ENCODE measurements at regions not wholly inside any gene's neighbourhood (a gene's known extent, or its start where the extent isn't known, plus 50 kb on each side); places are given as distances from the start of the nearest gene placed in this dataset.

GRCh38 chr3:164278550-164278949 is 799.7 kb downstream of the SI start:
- H3K36me3 Mint-ChIP-seq = peaks cover 0 to 6% (median 0%) of the 10 kb centered on the region in 3 donors
- no peak overlapping the region for H3K4me3 Mint-ChIP-seq
- peaks cover 13 to 77% (median 43%) of the 10 kb centered on the region in 6 donors for H3K9me3 Mint-ChIP-seq
- no peak overlapping the region for H3K27ac Mint-ChIP-seq
- no peak for DNase-seq
- no peaks in the 10 kb centered on the region for H3K4me1 Mint-ChIP-seq
- H3K27me3 Mint-ChIP-seq (ENCODE audit: low read depth in 3 of 3) = peaks cover 0 to 1% (median 0%) of the 10 kb centered on the region in 3 donors

GRCh38 chr3:164267053-164267452 is 811.2 kb downstream of the SI start:
- Mint-ChIP-seq H3K4me3 (no peak overlapping the region), H3K4me1 (no peaks in the 10 kb centered on the region), H3K36me3 (peaks cover 0 to 6% (median 3%) of the 10 kb centered on the region in 3 donors), H3K27me3 (ENCODE audit: low read depth in 3 of 3) (no peaks in the 10 kb centered on the region), H3K27ac (no peak overlapping the region), H3K9me3 (peaks cover 8 to 36% (median 19%) of the 10 kb centered on the region in 6 donors)
- no peak for DNase-seq

GRCh38 chr3:164250923-164251322 is 827.4 kb downstream of the SI start:
- Mint-ChIP-seq H3K27me3 (ENCODE audit: low read depth in 3 of 3) (peaks cover 0 to 3% (median 1%) of the 10 kb centered on the region in 3 donors), H3K9me3 (peaks cover 10 to 42% (median 17%) of the 10 kb centered on the region in 6 donors), H3K36me3 (no peaks in the 10 kb centered on the region), H3K4me3 (no peak overlapping the region), H3K4me1 (no peaks in the 10 kb centered on the region), H3K27ac (no peak overlapping the region)
- DNase-seq = no peak

GRCh38 chr3:164236851-164237250 is 841.4 kb downstream of the SI start:
- Mint-ChIP-seq H3K4me1 (no peaks in the 10 kb centered on the region), H3K4me3 (no peak overlapping the region), H3K27me3 (ENCODE audit: low read depth in 3 of 3) (no peaks in the 10 kb centered on the region), H3K9me3 (peaks cover 0 to 41% (median 16%) of the 10 kb centered on the region in 6 donors), H3K36me3 (no peaks in the 10 kb centered on the region), H3K27ac (no peak overlapping the region)
- DNase-seq = no peak

- Mint-ChIP-seq H3K4me1 (no peaks in the 10 kb centered on the region), H3K36me3 (no peaks in the 10 kb centered on the region), H3K9me3 (peaks cover 0 to 41% (median 16%) of the 10 kb centered on the region in 6 donors), H3K27ac (no peak overlapping the region), H3K4me3 (no peak overlapping the region), H3K27me3 (ENCODE audit: low read depth in 3 of 3) (no peaks in the 10 kb centered on the region)
- no peak for DNase-seq
Observed at GRCh38 chr3:164235289-164236028, 842.8 kb downstream of the SI start.

GRCh38 chr3:164233951-164234350 is 844.3 kb downstream of the SI start:
- no peak overlapping the region for H3K27ac Mint-ChIP-seq
- DNase-seq = no peak
- no peaks in the 10 kb centered on the region for H3K27me3 Mint-ChIP-seq (ENCODE audit: low read depth in 3 of 3)
- no peaks in the 10 kb centered on the region for H3K36me3 Mint-ChIP-seq
- H3K4me3 Mint-ChIP-seq = no peak overlapping the region
- H3K9me3 Mint-ChIP-seq = peaks cover 0 to 38% (median 15%) of the 10 kb centered on the region in 6 donors
- H3K4me1 Mint-ChIP-seq = no peaks in the 10 kb centered on the region

GRCh38 chr3:164231718-164232117 is 846.6 kb downstream of the SI start:
- Mint-ChIP-seq H3K27me3 (ENCODE audit: low read depth in 3 of 3) (no peaks in the 10 kb centered on the region), H3K4me1 (no peaks in the 10 kb centered on the region), H3K36me3 (no peaks in the 10 kb centered on the region), H3K4me3 (no peak overlapping the region), H3K27ac (no peak overlapping the region), H3K9me3 (peaks cover 0 to 29% (median 15%) of the 10 kb centered on the region in 6 donors)
- DNase-seq = no peak

GRCh38 chr3:164230385-164231094 is 847.8 kb downstream of the SI start:
- H3K27me3 Mint-ChIP-seq (ENCODE audit: low read depth in 3 of 3) = no peaks in the 10 kb centered on the region
- peaks cover 0 to 21% (median 11%) of the 10 kb centered on the region in 6 donors for H3K9me3 Mint-ChIP-seq
- H3K27ac Mint-ChIP-seq = no peak overlapping the region
- no peak for DNase-seq
- H3K4me3 Mint-ChIP-seq = no peak overlapping the region
- H3K4me1 Mint-ChIP-seq = no peaks in the 10 kb centered on the region
- no peaks in the 10 kb centered on the region for H3K36me3 Mint-ChIP-seq

- H3K9me3 Mint-ChIP-seq = peaks cover 6 to 45% (median 23%) of the 10 kb centered on the region in 6 donors
- no peaks in the 10 kb centered on the region for H3K4me1 Mint-ChIP-seq
- no peak overlapping the region for H3K27ac Mint-ChIP-seq
- H3K4me3 Mint-ChIP-seq = no peak overlapping the region
- no peaks in the 10 kb centered on the region for H3K27me3 Mint-ChIP-seq (ENCODE audit: low read depth in 3 of 3)
- H3K36me3 Mint-ChIP-seq = no peaks in the 10 kb centered on the region
- DNase-seq = no peak
Observed at GRCh38 chr3:164224126-164224525, 854.2 kb downstream of the SI start.

- Mint-ChIP-seq H3K27ac (no peak overlapping the region), H3K4me3 (no peak overlapping the region), H3K36me3 (no peaks in the 10 kb centered on the region), H3K27me3 (ENCODE audit: low read depth in 3 of 3) (no peaks in the 10 kb centered on the region), H3K4me1 (no peaks in the 10 kb centered on the region), H3K9me3 (peaks cover 6 to 55% (median 26%) of the 10 kb centered on the region in 6 donors)
- no peak for DNase-seq
Observed at GRCh38 chr3:164222197-164222596, 856.1 kb downstream of the SI start.

- Mint-ChIP-seq H3K36me3 (no peaks in the 10 kb centered on the region), H3K4me1 (no peaks in the 10 kb centered on the region), H3K4me3 (no peak overlapping the region), H3K27me3 (ENCODE audit: low read depth in 3 of 3) (no peaks in the 10 kb centered on the region), H3K9me3 (peaks cover 6 to 58% (median 28%) of the 10 kb centered on the region in 6 donors), H3K27ac (no peak overlapping the region)
- DNase-seq = no peak
Observed at GRCh38 chr3:164221297-164221696, 857.0 kb downstream of the SI start.

- H3K27ac Mint-ChIP-seq = no peak overlapping the region
Observed at GRCh38 chr3:164209363-164209762, 868.9 kb downstream of the SI start.

GRCh38 chr3:164208821-164209220 is 869.5 kb downstream of the SI start:
- H3K9me3 Mint-ChIP-seq = peaks cover 5 to 34% (median 12%) of the 10 kb centered on the region in 6 donors
- no peak overlapping the region for H3K27ac Mint-ChIP-seq
- no peaks in the 10 kb centered on the region for H3K36me3 Mint-ChIP-seq
- H3K4me3 Mint-ChIP-seq = no peak overlapping the region
- H3K27me3 Mint-ChIP-seq (ENCODE audit: low read depth in 3 of 3) = no peaks in the 10 kb centered on the region
- no peaks in the 10 kb centered on the region for H3K4me1 Mint-ChIP-seq
- no peak for DNase-seq

More at GRCh38 chr3:164209363-164209762, 868.9 kb downstream of the SI start:
- no peak for DNase-seq
- Mint-ChIP-seq H3K9me3 (peaks cover 5 to 34% (median 13%) of the 10 kb centered on the region in 6 donors), H3K27me3 (ENCODE audit: low read depth in 3 of 3) (no peaks in the 10 kb centered on the region), H3K4me1 (no peaks in the 10 kb centered on the region), H3K4me3 (no peak overlapping the region), H3K36me3 (no peaks in the 10 kb centered on the region)

- H3K36me3 Mint-ChIP-seq = no peaks in the 10 kb centered on the region
- H3K4me1 Mint-ChIP-seq = no peaks in the 10 kb centered on the region
- no peak overlapping the region for H3K27ac Mint-ChIP-seq
- DNase-seq = no peak
- no peaks in the 10 kb centered on the region for H3K27me3 Mint-ChIP-seq (ENCODE audit: low read depth in 3 of 3)
- peaks cover 5 to 34% (median 12%) of the 10 kb centered on the region in 6 donors for H3K9me3 Mint-ChIP-seq
- no peak overlapping the region for H3K4me3 Mint-ChIP-seq
Observed at GRCh38 chr3:164208048-164208447, 870.2 kb downstream of the SI start.
